OCI-LY3 (cell line): ENCODE measurements at regions not wholly inside any gene's neighbourhood (a gene's known extent, or its start where the extent isn't known, plus 50 kb on each side); places are given as distances from the start of the nearest gene placed in this dataset.

ENCODE experiments used
- H2AFZ ChIP-seq: fragments of 200-600, 300-600 bp; shearing (Covaris generic); 2 replicates; pipeline ENCODE4 v1.6.0; 2014; ENCODE audit warnings: antibody characterized with exemption, low read depth, low read length
- H3K27ac ChIP-seq: fragments of 200-600, 300-600 bp; sonication (generic); 2 replicates; pipeline ENCODE4 v1.5.1; 2014; ENCODE audit warnings: mild to moderate bottlenecking, low read length, moderate library complexity, mixed read lengths
- H3K27me3 ChIP-seq: fragments of 200-600, 300-600 bp; sonication (generic); 2 replicates; pipeline ENCODE4 v1.6.1; 2014; ENCODE audit warnings: low read depth, low read length, mixed read lengths
- H3K36me3 ChIP-seq: fragments of 200-600, 300-600 bp; sonication (generic); replicated peaks from 2 replicates; pipeline ENCODE3; 2014; ENCODE audit warnings: low read depth, low read length, mixed read lengths
- H3K4me1 ChIP-seq: fragments of 300-600, 200-600 bp; sonication (generic); 2 replicates; pipeline ENCODE4 v1.6.1; 2014; ENCODE audit warnings: low read length, mixed read lengths
- H3K4me2 ChIP-seq: fragments of 200-600, 300-600 bp; sonication (generic); 2 replicates; pipeline ENCODE4 v1.6.1; 2014; ENCODE audit warnings: low read length, mixed read lengths
- H3K4me3 ChIP-seq: fragments of 300-600, 200-600 bp; sonication (generic); 2 replicates; pipeline ENCODE4 v1.5.1; 2014; ENCODE audit warnings: antibody characterized with exemption, mild to moderate bottlenecking, low read length, moderate library complexity
- H3K79me2 ChIP-seq: fragments of 300-600, 200-600 bp; shearing (Covaris generic); 2 replicates; pipeline ENCODE4 v1.6.1; 2014; ENCODE audit warnings: mild to moderate bottlenecking, low read length, mixed read lengths
- H3K9ac ChIP-seq: fragments of 300-600, 200-600 bp; shearing (Covaris generic); 2 replicates; pipeline ENCODE4 v1.6.0; 2014; ENCODE audit warnings: mild to moderate bottlenecking, low read length, moderate library complexity
- H3K9me3 ChIP-seq: fragments of 200-600, 300-600 bp; shearing (Covaris generic); 2 replicates; pipeline ENCODE4 v1.6.1; 2014; ENCODE audit warnings: low read length, mixed read lengths; ENCODE audit not compliant: insufficient read depth
- H4K20me1 ChIP-seq: fragments of 200-600, 300-600 bp; sonication (generic); 2 replicates; pipeline ENCODE4 v1.6.1; 2016; ENCODE audit warnings: low read length, mixed read lengths; ENCODE audit not compliant: insufficient read depth
- EZH2phosphoT487 ChIP-seq: fragments of 200-600 bp; shearing (Covaris generic); IDR thresholded peaks from 2 replicates; pipeline ENCODE4 v1.6.1; 2018; ENCODE audit warnings: antibody characterized with exemption, mixed run types, low read depth
- TF ChIP-seq, protein P1 (sequence below): fragments of 200-600, 300-600 bp; sonication (generic); IDR thresholded peaks from 2 replicates; pipeline ENCODE4 v1.5.1; 2014; ENCODE audit warnings: antibody characterized with exemption, low read length, low read depth

GRCh38 chr3:74891312-74891711 is 276.9 kb upstream of the CNTN3 start:
- no peak for TF ChIP-seq EZH2phosphoT487
- TF ChIP-seq, protein P1, sequence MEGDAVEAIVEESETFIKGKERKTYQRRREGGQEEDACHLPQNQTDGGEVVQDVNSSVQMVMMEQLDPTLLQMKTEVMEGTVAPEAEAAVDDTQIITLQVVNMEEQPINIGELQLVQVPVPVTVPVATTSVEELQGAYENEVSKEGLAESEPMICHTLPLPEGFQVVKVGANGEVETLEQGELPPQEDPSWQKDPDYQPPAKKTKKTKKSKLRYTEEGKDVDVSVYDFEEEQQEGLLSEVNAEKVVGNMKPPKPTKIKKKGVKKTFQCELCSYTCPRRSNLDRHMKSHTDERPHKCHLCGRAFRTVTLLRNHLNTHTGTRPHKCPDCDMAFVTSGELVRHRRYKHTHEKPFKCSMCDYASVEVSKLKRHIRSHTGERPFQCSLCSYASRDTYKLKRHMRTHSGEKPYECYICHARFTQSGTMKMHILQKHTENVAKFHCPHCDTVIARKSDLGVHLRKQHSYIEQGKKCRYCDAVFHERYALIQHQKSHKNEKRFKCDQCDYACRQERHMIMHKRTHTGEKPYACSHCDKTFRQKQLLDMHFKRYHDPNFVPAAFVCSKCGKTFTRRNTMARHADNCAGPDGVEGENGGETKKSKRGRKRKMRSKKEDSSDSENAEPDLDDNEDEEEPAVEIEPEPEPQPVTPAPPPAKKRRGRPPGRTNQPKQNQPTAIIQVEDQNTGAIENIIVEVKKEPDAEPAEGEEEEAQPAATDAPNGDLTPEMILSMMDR = no peak
- Histone ChIP-seq H2AFZ (no peak overlapping the region), H3K4me2 (no peak overlapping the region), H3K79me2 (no peaks in the 10 kb centered on the region), H3K9ac (no peak overlapping the region), H3K36me3 (no peaks in the 10 kb centered on the region), H3K4me3 (no peak overlapping the region), H3K27ac (no peak overlapping the region), H3K9me3 (no peaks in the 10 kb centered on the region), H4K20me1 (no peaks in the 10 kb centered on the region), H3K27me3 (no peaks in the 10 kb centered on the region), H3K4me1 (no peaks in the 10 kb centered on the region)

DNA sequence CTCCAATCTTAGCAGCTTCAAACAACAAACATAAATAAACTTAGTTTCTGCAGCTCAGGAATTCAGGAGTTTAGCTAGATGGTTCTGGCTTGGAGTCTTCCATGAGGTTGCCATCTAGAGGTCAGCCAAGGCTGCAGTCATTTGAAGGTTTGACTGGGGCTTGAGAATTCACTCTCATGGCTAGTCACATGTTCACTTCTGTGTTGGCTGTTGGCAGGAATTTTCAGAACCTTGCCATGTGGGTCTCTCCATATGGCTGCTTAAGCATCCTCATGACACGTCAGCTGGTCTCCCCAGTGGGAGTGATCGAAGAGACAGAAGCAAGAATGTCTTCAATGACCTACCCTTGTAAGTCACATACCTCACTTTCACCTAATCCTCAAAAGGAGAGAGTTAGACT is 269.2 kb upstream of the CNTN3 start:
- H2AFZ ChIP-seq = no peak overlapping the region
- H3K4me3 ChIP-seq = no peak overlapping the region
- H3K27ac ChIP-seq = no peak overlapping the region
- H4K20me1 ChIP-seq = no peaks in the 10 kb centered on the region
- no peak overlapping the region for H3K9ac ChIP-seq
- H3K27me3 ChIP-seq = no peaks in the 10 kb centered on the region
- no peak overlapping the region for H3K4me2 ChIP-seq
- no peaks in the 10 kb centered on the region for H3K4me1 ChIP-seq
- no peaks in the 10 kb centered on the region for H3K79me2 ChIP-seq
- H3K36me3 ChIP-seq = no peaks in the 10 kb centered on the region
- no peak for TF ChIP-seq EZH2phosphoT487
- TF ChIP-seq, protein P1 = peak; percentile 56
- no peaks in the 10 kb centered on the region for H3K9me3 ChIP-seq

DNA sequence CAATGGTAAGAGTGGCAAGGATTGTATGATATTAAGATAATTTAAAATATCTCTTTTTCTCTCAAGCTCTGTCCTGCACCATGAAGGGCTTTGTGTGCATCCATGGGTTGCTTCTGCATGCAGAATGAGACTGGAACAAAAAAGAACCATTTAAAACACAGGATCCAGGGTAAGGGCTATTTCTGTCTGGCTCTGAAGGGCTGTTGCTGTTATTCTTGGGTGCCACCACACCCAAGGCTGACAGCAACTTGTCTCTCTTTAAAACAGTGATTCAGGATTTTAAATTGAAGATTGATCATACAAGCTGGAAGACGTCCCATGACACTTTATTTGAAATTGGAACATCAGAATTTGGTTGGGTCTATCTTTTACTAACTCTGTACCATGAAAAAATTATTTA is 268.8 kb upstream of the CNTN3 start:
- Histone ChIP-seq H4K20me1 (no peaks in the 10 kb centered on the region), H3K79me2 (no peaks in the 10 kb centered on the region), H3K4me1 (no peaks in the 10 kb centered on the region), H3K27ac (no peak overlapping the region), H3K9me3 (no peaks in the 10 kb centered on the region), H3K27me3 (no peaks in the 10 kb centered on the region), H2AFZ (no peak overlapping the region), H3K36me3 (no peaks in the 10 kb centered on the region), H3K4me2 (no peak overlapping the region), H3K4me3 (no peak overlapping the region), H3K9ac (no peak overlapping the region)
- TF ChIP-seq, protein P1 = no peak
- no peak for TF ChIP-seq EZH2phosphoT487

- H3K9ac ChIP-seq = no peak overlapping the region
- no peaks in the 10 kb centered on the region for H3K9me3 ChIP-seq
Measured at GRCh38 chr3:74880237-74880636, 265.8 kb upstream of the CNTN3 start.

More at GRCh38 chr3:74880237-74880636, 265.8 kb upstream of the CNTN3 start:
- TF ChIP-seq, protein P1 = no peak
- TF ChIP-seq EZH2phosphoT487 = no peak
- Histone ChIP-seq H3K4me2 (no peak overlapping the region), H3K27ac (no peak overlapping the region), H4K20me1 (no peaks in the 10 kb centered on the region), H3K4me3 (no peak overlapping the region), H3K4me1 (no peaks in the 10 kb centered on the region), H3K79me2 (no peaks in the 10 kb centered on the region), H2AFZ (no peak overlapping the region), H3K36me3 (no peaks in the 10 kb centered on the region), H3K27me3 (no peaks in the 10 kb centered on the region)
